ENCODE measurements at regions not wholly inside any gene's neighbourhood (a gene's known extent, or its start where the extent isn't known, plus 50 kb on each side); places are given as distances from the start of the nearest gene placed in this dataset.

GRCh38 chr9:109971226-109971625 lies 191.2 kb downstream of the PALM2AKAP2 start:
- Mint-ChIP-seq H3K9me3 (no peaks in the 10 kb centered on the region), H3K27ac (no peak overlapping the region), H3K36me3 (no peaks in the 10 kb centered on the region), H3K27me3 (ENCODE audit: low read depth in 2 of 2) (peaks cover 0 to 8% of the 10 kb centered on the region in 2 donors), H3K4me3 (no peak overlapping the region), H3K4me1 (no peaks in the 10 kb centered on the region)
- intact Hi-C loops (cut with micrococcal nuclease) = no loop called here
- ATAC-seq = no peak
- Histone ChIP-seq H3K36me3 (ENCODE audit: control insufficient read depth, insufficient read depth, low read length) (no peaks in the 10 kb centered on the region), H3K4me3 (ENCODE audit: low read length) (no peak overlapping the region), H3K4me1 (ENCODE audit: control insufficient read depth, insufficient read depth, low read length) (peaks cover 27% of the 10 kb centered on the region), H3K27me3 (ENCODE audit: control insufficient read depth, insufficient read depth, low read length) (no peaks in the 10 kb centered on the region), H3K9me3 (ENCODE audit: control insufficient read depth, insufficient read depth, low read length) (no peaks in the 10 kb centered on the region), H3K27ac (ENCODE audit: low read length) (no peak overlapping the region)
- TF ChIP-seq, protein P1, sequence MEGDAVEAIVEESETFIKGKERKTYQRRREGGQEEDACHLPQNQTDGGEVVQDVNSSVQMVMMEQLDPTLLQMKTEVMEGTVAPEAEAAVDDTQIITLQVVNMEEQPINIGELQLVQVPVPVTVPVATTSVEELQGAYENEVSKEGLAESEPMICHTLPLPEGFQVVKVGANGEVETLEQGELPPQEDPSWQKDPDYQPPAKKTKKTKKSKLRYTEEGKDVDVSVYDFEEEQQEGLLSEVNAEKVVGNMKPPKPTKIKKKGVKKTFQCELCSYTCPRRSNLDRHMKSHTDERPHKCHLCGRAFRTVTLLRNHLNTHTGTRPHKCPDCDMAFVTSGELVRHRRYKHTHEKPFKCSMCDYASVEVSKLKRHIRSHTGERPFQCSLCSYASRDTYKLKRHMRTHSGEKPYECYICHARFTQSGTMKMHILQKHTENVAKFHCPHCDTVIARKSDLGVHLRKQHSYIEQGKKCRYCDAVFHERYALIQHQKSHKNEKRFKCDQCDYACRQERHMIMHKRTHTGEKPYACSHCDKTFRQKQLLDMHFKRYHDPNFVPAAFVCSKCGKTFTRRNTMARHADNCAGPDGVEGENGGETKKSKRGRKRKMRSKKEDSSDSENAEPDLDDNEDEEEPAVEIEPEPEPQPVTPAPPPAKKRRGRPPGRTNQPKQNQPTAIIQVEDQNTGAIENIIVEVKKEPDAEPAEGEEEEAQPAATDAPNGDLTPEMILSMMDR (IDR thresholded peaks at IDR 0.05) = no peak
- no peak for DNase-seq
- 100% methylated on average over 5 of the region's 5 CpGs for WGBS (ENCODE audit: insufficient coverage)

- Histone ChIP-seq H3K27ac (ENCODE audit: low read length) (peak overlapping the region; percentile 11), H3K36me3 (ENCODE audit: control insufficient read depth, insufficient read depth, low read length) (no peaks in the 10 kb centered on the region), H3K27me3 (ENCODE audit: control insufficient read depth, insufficient read depth, low read length) (no peaks in the 10 kb centered on the region), H3K4me3 (ENCODE audit: low read length) (no peak overlapping the region), H3K4me1 (ENCODE audit: control insufficient read depth, insufficient read depth, low read length) (peaks cover 27% of the 10 kb centered on the region), H3K9me3 (ENCODE audit: control insufficient read depth, insufficient read depth, low read length) (no peaks in the 10 kb centered on the region)
- Mint-ChIP-seq H3K4me1 (no peaks in the 10 kb centered on the region), H3K27me3 (ENCODE audit: low read depth in 2 of 2) (peaks cover 0 to 8% of the 10 kb centered on the region in 2 donors), H3K27ac (no peak overlapping the region), H3K4me3 (no peak overlapping the region), H3K9me3 (no peaks in the 10 kb centered on the region), H3K36me3 (no peaks in the 10 kb centered on the region)
- ATAC-seq = peak in 1 of 3 donors; percentile 24
- TF ChIP-seq, protein P1 (IDR thresholded peaks at IDR 0.05) = no peak
- intact Hi-C loops (cut with micrococcal nuclease) = no loop called here
- 60% methylated on average over 5 of the region's 6 CpGs for WGBS (ENCODE audit: insufficient coverage)
- peak in 1 of 2 donors; percentile 12 for DNase-seq
These were observed 192.3 kb downstream of the PALM2AKAP2 start for GRCh38 chr9:109972026-109972882.

DNA sequence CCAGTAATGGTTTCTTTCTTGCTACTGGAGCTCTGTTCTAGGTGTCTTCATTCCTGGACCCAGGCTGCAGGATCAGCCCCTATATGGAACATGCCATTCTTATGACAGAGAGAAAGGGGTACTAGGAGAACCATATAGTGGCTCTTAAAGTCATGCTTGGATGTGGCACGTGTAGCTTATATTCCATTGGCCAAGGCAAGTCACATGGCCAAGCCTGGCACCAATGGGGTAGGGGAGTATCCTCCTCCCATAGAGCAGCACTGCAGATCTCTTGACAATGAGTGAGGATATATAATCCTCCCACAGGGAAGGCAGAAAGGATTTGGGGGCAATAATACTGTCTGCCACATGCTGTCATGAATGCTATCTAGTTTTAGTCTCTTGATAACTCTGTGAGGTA lies 193.3 kb downstream of the PALM2AKAP2 start:
- WGBS (ENCODE audit: insufficient coverage) = 89% methylated on average over 1 of the region's 1 CpG
- peaks cover 24% of the 10 kb centered on the region for H3K4me1 ChIP-seq (ENCODE audit: control insufficient read depth, insufficient read depth, low read length)
- intact Hi-C loops (cut with micrococcal nuclease) = no loop called here
- no peaks in the 10 kb centered on the region for H3K9me3 ChIP-seq (ENCODE audit: control insufficient read depth, insufficient read depth, low read length)
- H3K4me1 Mint-ChIP-seq = no peaks in the 10 kb centered on the region
- H3K27ac Mint-ChIP-seq = no peak overlapping the region
- TF ChIP-seq, protein P1 (IDR thresholded peaks at IDR 0.05) = no peak
- DNase-seq (no peak), ATAC-seq (no peak)
- no peak overlapping the region for H3K4me3 Mint-ChIP-seq
- H3K36me3 ChIP-seq (ENCODE audit: control insufficient read depth, insufficient read depth, low read length) = no peaks in the 10 kb centered on the region
- H3K36me3 Mint-ChIP-seq = no peaks in the 10 kb centered on the region
- H3K27me3 ChIP-seq (ENCODE audit: control insufficient read depth, insufficient read depth, low read length) = no peaks in the 10 kb centered on the region
- peak overlapping the region; percentile 66 for H3K27ac ChIP-seq (ENCODE audit: low read length)
- H3K27me3 Mint-ChIP-seq (ENCODE audit: low read depth in 2 of 2) = peaks cover 0 to 8% of the 10 kb centered on the region in 2 donors
- H3K9me3 Mint-ChIP-seq = no peaks in the 10 kb centered on the region
- H3K4me3 ChIP-seq (ENCODE audit: low read length) = no peak overlapping the region
